Right lobe of liver (tissue), 6 donors: ENCODE measurements at regions not wholly inside any gene's neighbourhood (a gene's known extent, or its start where the extent isn't known, plus 50 kb on each side); places are given as distances from the start of the nearest gene placed in this dataset.

ENCODE experiments used
- ATAC-seq, 4 donors: fragments of 200-7000 bp; cut with Tn5 transposase; one replicate each; pipeline ENCODE4 v1.9.1; 2020; ENCODE audit warnings: mild to moderate bottlenecking in 4 of 4, moderate library complexity in 4 of 4
- DNase-seq, 3 donors: peaks; one replicate each; pipeline ENCODE4 v3.0.0-alpha.2; 2020
- H3K27ac ChIP-seq, 3 donors: fragments of 200-600 bp; one replicate each; pipeline ENCODE4 v1.8.0; 2022
- H3K27me3 ChIP-seq, 2 donors: fragments of 200-600 bp; one replicate each; pipeline ENCODE4 v1.8.0; 2022
- H3K36me3 ChIP-seq, 4 donors: fragments of 200-600 bp; sonication (generic) in 1 of 4; one replicate each; pipeline versions ENCODE4 v1.5.1 to v1.8.0; 2017 to 2022; ENCODE audit warnings: control low read depth in 1 of 4
- H3K4me1 ChIP-seq, 4 donors: fragments of 200-600 bp; sonication (generic) in 1 of 4; one replicate each; pipeline versions ENCODE4 v1.5.1 to v1.8.0; 2017 to 2022; ENCODE audit warnings: control low read depth in 1 of 4
- H3K4me3 ChIP-seq, 3 donors: fragments of 200-600 bp; one replicate each; pipeline ENCODE4 v1.8.0; 2022
- H3K9me3 ChIP-seq, 4 donors: fragments of 200-600 bp; sonication (generic) in 1 of 4; one replicate each; pipeline versions ENCODE4 v1.5.1 to v1.8.0; 2017 to 2022; ENCODE audit warnings: control low read depth in 1 of 4
- POLR2A ChIP-seq: fragments of 450-650 bp; IDR thresholded peaks from one replicate; pipeline ENCODE4 v1.6.1; 2017; ENCODE audit warnings: antibody characterized with exemption, mild to moderate bottlenecking
- WGBS: methylation state at CpG from one replicate; pipeline ENCODE4 v1.1.6; 2018; ENCODE audit warnings: low coverage, low lambda C conversion rate; ENCODE audit not compliant: insufficient coverage; ENCODE audit errors: missing lambda C conversion rate; 5-methylcytosine and 5-hydroxymethylcytosine counted together
- intact Hi-C, 2 donors: fragments of 100-400 bp; cut with DNase I; formaldehyde crosslinking; loops; one replicate each; pipeline versions ENCODE4 v1.11.2 to v1.14.1; 2022
- TF ChIP-seq, protein P1 (sequence below), 4 donors: fragments of 200-600 bp in 3 of 4; fragments of 450-650 bp in 1 of 4; IDR thresholded peaks; one replicate each; pipeline versions ENCODE4 v1.5.1 to v1.8.0; 2016 to 2022; ENCODE audit warnings: antibody characterized with exemption in 4 of 4, mild to moderate bottlenecking in 2 of 4
- donor health status: DM: no; HTN: yes; CAD: no.
- donor health status: DM: no; HTN: no; CAD: no.
- donor health status: DM: no; HTN: no; CAD: no.
- donor health status: DM: no; HTN: yes; CAD: no.
- donor health status: DM: no; HTN: yes; CAD: no.

GRCh38 chrX:95718746-95719145 is 965.9 kb upstream of the DIAPH2 start:
- intact Hi-C loops: no loop called here
- H3K36me3 ChIP-seq: no peaks in the 10 kb centered on the region
- no peak overlapping the region for H3K4me3 ChIP-seq
- WGBS: 38% methylated on average over 4 of the region's 4 CpGs
- DNase-seq (no peak), ATAC-seq (no peak)
- TF ChIP-seq, protein P1, sequence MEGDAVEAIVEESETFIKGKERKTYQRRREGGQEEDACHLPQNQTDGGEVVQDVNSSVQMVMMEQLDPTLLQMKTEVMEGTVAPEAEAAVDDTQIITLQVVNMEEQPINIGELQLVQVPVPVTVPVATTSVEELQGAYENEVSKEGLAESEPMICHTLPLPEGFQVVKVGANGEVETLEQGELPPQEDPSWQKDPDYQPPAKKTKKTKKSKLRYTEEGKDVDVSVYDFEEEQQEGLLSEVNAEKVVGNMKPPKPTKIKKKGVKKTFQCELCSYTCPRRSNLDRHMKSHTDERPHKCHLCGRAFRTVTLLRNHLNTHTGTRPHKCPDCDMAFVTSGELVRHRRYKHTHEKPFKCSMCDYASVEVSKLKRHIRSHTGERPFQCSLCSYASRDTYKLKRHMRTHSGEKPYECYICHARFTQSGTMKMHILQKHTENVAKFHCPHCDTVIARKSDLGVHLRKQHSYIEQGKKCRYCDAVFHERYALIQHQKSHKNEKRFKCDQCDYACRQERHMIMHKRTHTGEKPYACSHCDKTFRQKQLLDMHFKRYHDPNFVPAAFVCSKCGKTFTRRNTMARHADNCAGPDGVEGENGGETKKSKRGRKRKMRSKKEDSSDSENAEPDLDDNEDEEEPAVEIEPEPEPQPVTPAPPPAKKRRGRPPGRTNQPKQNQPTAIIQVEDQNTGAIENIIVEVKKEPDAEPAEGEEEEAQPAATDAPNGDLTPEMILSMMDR (IDR thresholded peaks at IDR 0.05): no peak
- no peak for TF ChIP-seq POLR2A
- H3K4me1 ChIP-seq: no peaks in the 10 kb centered on the region
- H3K9me3 ChIP-seq: no peaks in the 10 kb centered on the region
- H3K27me3 ChIP-seq: no peaks in the 10 kb centered on the region
- no peak overlapping the region for H3K27ac ChIP-seq

GRCh38 chrX:95721011-95721410 is 963.6 kb upstream of the DIAPH2 start:
- no peak for ATAC-seq
- intact Hi-C loops: no loop called here
- DNase-seq: no peak
- no peak overlapping the region for H3K27ac ChIP-seq
- H3K9me3 ChIP-seq: no peaks in the 10 kb centered on the region
- TF ChIP-seq POLR2A: no peak
- TF ChIP-seq, protein P1 (IDR thresholded peaks at IDR 0.05): no peak
- H3K27me3 ChIP-seq: no peaks in the 10 kb centered on the region
- H3K4me1 ChIP-seq: no peaks in the 10 kb centered on the region
- H3K36me3 ChIP-seq: no peaks in the 10 kb centered on the region
- WGBS: 28% methylated on average over 4 of the region's 4 CpGs
- H3K4me3 ChIP-seq: no peak overlapping the region

DNA sequence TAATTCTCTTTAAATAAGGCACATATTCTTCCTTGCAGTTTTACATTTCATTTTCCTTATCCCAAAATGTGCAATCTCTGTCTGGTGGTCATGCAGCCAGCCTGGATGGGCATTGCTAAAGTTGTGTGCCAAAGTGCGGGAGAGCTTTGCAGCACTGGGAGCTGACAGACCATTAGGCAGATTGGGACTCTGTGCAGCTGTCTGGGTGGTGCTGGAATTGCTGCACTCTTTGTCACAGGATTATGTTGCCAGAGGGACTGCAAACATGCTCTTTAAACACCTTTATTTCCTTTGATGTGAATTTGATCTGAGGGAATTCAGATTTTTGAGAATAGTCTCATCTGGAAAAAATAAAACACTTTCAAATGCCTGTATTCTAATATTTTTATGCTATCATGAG is 956.2 kb upstream of the DIAPH2 start:
- Histone ChIP-seq H3K36me3 (no peaks in the 10 kb centered on the region), H3K27me3 (no peaks in the 10 kb centered on the region), H3K27ac (no peak overlapping the region), H3K4me3 (no peak overlapping the region), H3K9me3 (no peaks in the 10 kb centered on the region), H3K4me1 (no peaks in the 10 kb centered on the region)
- intact Hi-C loops: no loop called here
- TF ChIP-seq, protein P1 (IDR thresholded peaks at IDR 0.05): no peak
- TF ChIP-seq POLR2A: no peak
- WGBS: 64% methylated on average over 1 of the region's 1 CpG
- DNase-seq: no peak
- ATAC-seq: no peak

- Histone ChIP-seq H3K4me3 (no peak overlapping the region), H3K9me3 (no peaks in the 10 kb centered on the region), H3K27me3 (no peaks in the 10 kb centered on the region), H3K36me3 (no peaks in the 10 kb centered on the region), H3K4me1 (no peaks in the 10 kb centered on the region), H3K27ac (no peak overlapping the region)
- ATAC-seq: no peak
- 27% methylated on average over 3 of the region's 3 CpGs for WGBS
- intact Hi-C loops: no loop called here
- no peak for TF ChIP-seq POLR2A
- TF ChIP-seq, protein P1 (IDR thresholded peaks at IDR 0.05): no peak
- DNase-seq: no peak
These were observed 955.2 kb upstream of the DIAPH2 start for GRCh38 chrX:95729401-95729800.

DNA sequence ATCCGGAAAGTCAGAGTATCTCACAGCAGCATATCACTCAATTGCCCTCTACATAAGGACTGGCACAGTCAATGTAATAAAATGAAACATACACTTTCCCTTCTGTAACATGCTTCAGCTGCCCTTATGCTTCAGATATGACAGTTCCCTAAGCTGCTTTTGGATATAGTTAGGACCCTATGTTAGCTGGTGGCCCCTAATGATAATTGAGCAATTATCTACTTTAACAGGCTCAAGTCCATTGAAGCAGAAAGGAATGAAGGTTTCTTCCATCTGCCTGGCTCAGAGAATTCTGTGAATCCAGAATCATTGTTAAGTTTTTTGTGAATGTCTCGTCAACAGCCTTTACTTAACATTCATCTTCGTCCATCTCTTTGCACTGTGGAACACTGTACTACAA is 951.2 kb upstream of the DIAPH2 start:
- H3K9me3 ChIP-seq: no peaks in the 10 kb centered on the region

More for the DNA sequence above, 951.2 kb upstream of the DIAPH2 start:
- H3K36me3 ChIP-seq: no peaks in the 10 kb centered on the region
- TF ChIP-seq, protein P1 (IDR thresholded peaks at IDR 0.05): no peak
- no peak for TF ChIP-seq POLR2A
- no peaks in the 10 kb centered on the region for H3K4me1 ChIP-seq
- H3K4me3 ChIP-seq: no peak overlapping the region
- 54% methylated on average over 3 of the region's 3 CpGs for WGBS
- ATAC-seq (no peak), DNase-seq (no peak)
- intact Hi-C loops: no loop called here
- H3K27me3 ChIP-seq: no peaks in the 10 kb centered on the region
- H3K27ac ChIP-seq: no peak overlapping the region
